ENCODE measurements at regions not wholly inside any gene's neighbourhood (a gene's known extent, or its start where the extent isn't known, plus 50 kb on each side); places are given as distances from the start of the nearest gene placed in this dataset.

- no peaks in the 10 kb centered on the region for H3K36me3 ChIP-seq (ENCODE audit: control insufficient read depth in 2 of 2, insufficient read depth in 2 of 2, low read length in 2 of 2)
- no peak overlapping the region for H3K9ac ChIP-seq (ENCODE audit: low read depth in 1 of 2, low read length in 2 of 2)
- H3K27ac ChIP-seq (ENCODE audit: low read depth in 2 of 2, low read length in 2 of 2) = no peak overlapping the region
- H3K9me3 ChIP-seq (ENCODE audit: control insufficient read depth in 2 of 2, low read length in 2 of 2) = no peaks in the 10 kb centered on the region
- no peaks in the 10 kb centered on the region for H3K4me1 ChIP-seq (ENCODE audit: control insufficient read depth in 2 of 2, insufficient read depth in 2 of 2, low read length in 2 of 2)
- H3K4me3 ChIP-seq (ENCODE audit: low read length in 2 of 2) = no peak overlapping the region
- H3K27me3 ChIP-seq (ENCODE audit: control insufficient read depth in 2 of 2, insufficient read depth in 2 of 2, low read length in 2 of 2) = no peaks in the 10 kb centered on the region
These were observed 117.0 kb downstream of the CBLL2 start for GRCh38 chrX:22389556-22390179.

GRCh38 chrX:22392133-22392948, 119.6 kb downstream of the CBLL2 start:
- H3K27ac ChIP-seq (ENCODE audit: low read depth in 2 of 2, low read length in 2 of 2) = no peak overlapping the region
- H3K4me3 ChIP-seq (ENCODE audit: low read length in 2 of 2) = no peak overlapping the region

DNA sequence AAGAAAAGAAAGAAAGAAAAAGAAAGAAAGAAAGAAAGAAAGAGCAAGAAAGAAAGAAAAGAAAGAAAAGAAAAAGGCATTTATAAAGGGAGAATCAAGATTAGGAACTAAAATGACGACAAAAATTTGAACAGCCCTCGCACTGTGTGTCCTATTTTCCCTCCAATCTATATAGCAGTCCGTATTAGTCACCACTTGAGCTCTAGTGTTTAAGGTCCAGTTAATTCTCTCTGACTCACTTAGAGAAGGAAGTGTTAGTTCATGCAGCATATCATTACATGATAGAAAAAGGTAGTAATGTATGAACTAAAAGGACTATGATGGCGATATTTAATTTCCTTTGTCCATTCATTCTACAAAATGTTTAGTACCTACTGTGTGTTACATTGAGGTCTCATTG, 122.7 kb downstream of the CBLL2 start:
- no peaks in the 10 kb centered on the region for H3K4me1 ChIP-seq (ENCODE audit: control insufficient read depth in 2 of 2, insufficient read depth in 2 of 2, low read length in 2 of 2)
- no peaks in the 10 kb centered on the region for H3K27me3 ChIP-seq (ENCODE audit: control insufficient read depth in 2 of 2, insufficient read depth in 2 of 2, low read length in 2 of 2)
- H3K27ac ChIP-seq (ENCODE audit: low read depth in 2 of 2, low read length in 2 of 2) = no peak overlapping the region
- no peak overlapping the region for H3K9ac ChIP-seq (ENCODE audit: low read depth in 1 of 2, low read length in 2 of 2)
- no peak overlapping the region for H3K4me3 ChIP-seq (ENCODE audit: low read length in 2 of 2)
- no peaks in the 10 kb centered on the region for H3K36me3 ChIP-seq (ENCODE audit: control insufficient read depth in 2 of 2, insufficient read depth in 2 of 2, low read length in 2 of 2)
- no peaks in the 10 kb centered on the region for H3K9me3 ChIP-seq (ENCODE audit: control insufficient read depth in 2 of 2, low read length in 2 of 2)

More at GRCh38 chrX:22392133-22392948, 119.6 kb downstream of the CBLL2 start:
- H3K4me1 ChIP-seq (ENCODE audit: control insufficient read depth in 2 of 2, insufficient read depth in 2 of 2, low read length in 2 of 2) = no peaks in the 10 kb centered on the region
- no peaks in the 10 kb centered on the region for H3K27me3 ChIP-seq (ENCODE audit: control insufficient read depth in 2 of 2, insufficient read depth in 2 of 2, low read length in 2 of 2)
- H3K9me3 ChIP-seq (ENCODE audit: control insufficient read depth in 2 of 2, low read length in 2 of 2) = no peaks in the 10 kb centered on the region
- no peaks in the 10 kb centered on the region for H3K36me3 ChIP-seq (ENCODE audit: control insufficient read depth in 2 of 2, insufficient read depth in 2 of 2, low read length in 2 of 2)
- no peak overlapping the region for H3K9ac ChIP-seq (ENCODE audit: low read depth in 1 of 2, low read length in 2 of 2)

- Histone ChIP-seq H3K27me3 (ENCODE audit: control insufficient read depth in 2 of 2, insufficient read depth in 2 of 2, low read length in 2 of 2) (no peaks in the 10 kb centered on the region), H3K9me3 (ENCODE audit: control insufficient read depth in 2 of 2, low read length in 2 of 2) (no peaks in the 10 kb centered on the region), H3K36me3 (ENCODE audit: control insufficient read depth in 2 of 2, insufficient read depth in 2 of 2, low read length in 2 of 2) (no peaks in the 10 kb centered on the region), H3K4me3 (ENCODE audit: low read length in 2 of 2) (no peak overlapping the region), H3K4me1 (ENCODE audit: control insufficient read depth in 2 of 2, insufficient read depth in 2 of 2, low read length in 2 of 2) (no peaks in the 10 kb centered on the region), H3K27ac (ENCODE audit: low read depth in 2 of 2, low read length in 2 of 2) (no peak overlapping the region), H3K9ac (ENCODE audit: low read depth in 1 of 2, low read length in 2 of 2) (no peak overlapping the region)
These were observed 123.7 kb downstream of the CBLL2 start for GRCh38 chrX:22396408-22396807.

DNA sequence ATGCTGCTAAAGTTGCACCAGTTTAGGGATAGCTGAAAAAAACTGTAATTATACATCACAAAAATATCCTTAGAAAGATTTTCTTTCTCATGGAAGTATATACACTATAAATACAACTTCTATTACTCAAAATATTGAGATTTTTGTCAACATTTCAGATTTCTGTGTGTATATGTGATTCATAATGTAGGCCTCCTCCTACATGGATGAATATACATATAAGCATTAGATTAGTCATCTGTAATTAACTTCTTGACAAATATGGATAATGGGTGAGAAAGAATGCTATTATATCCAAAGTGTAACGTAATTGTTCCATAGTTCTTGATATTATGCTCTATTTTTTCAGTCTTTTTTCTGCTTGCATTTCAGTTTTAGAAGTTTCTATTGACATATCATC, 124.9 kb downstream of the CBLL2 start:
- Histone ChIP-seq H3K27me3 (ENCODE audit: control insufficient read depth in 2 of 2, insufficient read depth in 2 of 2, low read length in 2 of 2) (no peaks in the 10 kb centered on the region), H3K27ac (ENCODE audit: low read depth in 2 of 2, low read length in 2 of 2) (no peak overlapping the region), H3K9me3 (ENCODE audit: control insufficient read depth in 2 of 2, low read length in 2 of 2) (no peaks in the 10 kb centered on the region), H3K4me1 (ENCODE audit: control insufficient read depth in 2 of 2, insufficient read depth in 2 of 2, low read length in 2 of 2) (no peaks in the 10 kb centered on the region), H3K36me3 (ENCODE audit: control insufficient read depth in 2 of 2, insufficient read depth in 2 of 2, low read length in 2 of 2) (no peaks in the 10 kb centered on the region), H3K4me3 (ENCODE audit: low read length in 2 of 2) (no peak overlapping the region), H3K9ac (ENCODE audit: low read depth in 1 of 2, low read length in 2 of 2) (no peak overlapping the region)

DNA sequence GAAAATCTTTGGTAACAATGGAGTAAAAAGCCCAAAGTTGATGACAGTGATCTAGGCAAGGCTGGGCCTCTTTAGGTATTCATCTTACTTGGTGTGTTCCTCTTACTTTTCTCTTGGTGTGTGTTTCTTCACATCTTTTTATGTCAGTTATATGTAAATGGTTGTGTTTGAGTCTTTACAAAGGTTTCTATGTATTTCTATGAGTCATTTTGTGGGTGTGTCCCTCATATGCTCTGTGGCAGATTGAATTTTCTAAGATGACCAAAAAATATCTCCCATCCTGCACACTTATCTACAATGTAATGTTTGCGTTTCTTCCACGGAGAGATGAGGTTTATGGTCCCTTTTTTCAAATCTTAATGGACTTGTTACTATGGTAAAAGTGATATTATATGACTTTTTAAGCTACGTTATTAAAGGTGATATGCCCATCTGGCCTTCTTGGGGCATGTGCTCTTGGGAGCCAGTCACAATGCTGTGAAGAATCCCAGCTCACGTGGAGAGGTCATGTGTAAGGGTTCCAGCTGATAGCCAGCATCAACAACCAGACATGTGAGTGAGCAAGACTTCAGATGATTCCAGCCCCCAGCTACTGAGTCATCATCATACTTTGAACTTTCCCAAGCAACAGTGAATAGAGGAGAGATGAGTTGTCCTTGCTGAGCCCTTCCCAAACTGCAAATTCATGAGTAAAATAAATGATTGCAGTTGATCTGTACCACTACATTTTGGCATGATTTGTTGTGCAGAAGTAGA, 126.9 kb downstream of the CBLL2 start:
- Histone ChIP-seq H3K27ac (ENCODE audit: low read depth in 2 of 2, low read length in 2 of 2) (no peak overlapping the region), H3K4me3 (ENCODE audit: low read length in 2 of 2) (no peak overlapping the region), H3K27me3 (ENCODE audit: control insufficient read depth in 2 of 2, insufficient read depth in 2 of 2, low read length in 2 of 2) (no peaks in the 10 kb centered on the region), H3K4me1 (ENCODE audit: control insufficient read depth in 2 of 2, insufficient read depth in 2 of 2, low read length in 2 of 2) (no peaks in the 10 kb centered on the region), H3K9ac (ENCODE audit: low read depth in 1 of 2, low read length in 2 of 2) (no peak overlapping the region), H3K36me3 (ENCODE audit: control insufficient read depth in 2 of 2, insufficient read depth in 2 of 2, low read length in 2 of 2) (no peaks in the 10 kb centered on the region), H3K9me3 (ENCODE audit: control insufficient read depth in 2 of 2, low read length in 2 of 2) (no peaks in the 10 kb centered on the region)

DNA sequence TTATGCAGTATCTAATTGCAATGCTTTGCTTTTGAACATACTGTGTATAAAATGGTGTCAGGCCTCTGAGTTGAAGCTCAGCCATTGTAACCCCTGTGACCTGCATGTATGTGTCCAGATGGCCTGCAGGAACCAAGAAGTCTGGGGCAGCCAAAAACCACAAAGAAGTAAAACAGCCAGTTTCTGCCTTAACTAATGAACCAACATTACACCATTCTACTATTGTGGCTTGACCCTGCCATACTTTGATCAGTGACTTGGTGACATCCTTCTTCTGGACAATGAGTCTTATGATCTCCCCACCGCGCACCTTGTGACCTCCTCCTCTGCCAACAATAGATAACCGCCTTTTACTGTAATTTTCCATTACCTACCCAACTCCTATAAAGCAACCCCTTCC, 131.6 kb downstream of the CBLL2 start:
- Histone ChIP-seq H3K4me1 (ENCODE audit: control insufficient read depth in 2 of 2, insufficient read depth in 2 of 2, low read length in 2 of 2) (no peaks in the 10 kb centered on the region), H3K27me3 (ENCODE audit: control insufficient read depth in 2 of 2, insufficient read depth in 2 of 2, low read length in 2 of 2) (no peaks in the 10 kb centered on the region), H3K4me3 (ENCODE audit: low read length in 2 of 2) (no peak overlapping the region), H3K9me3 (ENCODE audit: control insufficient read depth in 2 of 2, low read length in 2 of 2) (no peaks in the 10 kb centered on the region), H3K36me3 (ENCODE audit: control insufficient read depth in 2 of 2, insufficient read depth in 2 of 2, low read length in 2 of 2) (no peaks in the 10 kb centered on the region), H3K27ac (ENCODE audit: low read depth in 2 of 2, low read length in 2 of 2) (no peak overlapping the region), H3K9ac (ENCODE audit: low read depth in 1 of 2, low read length in 2 of 2) (no peak overlapping the region)

GRCh38 chrX:22406201-22406737, 133.6 kb downstream of the CBLL2 start:
- Histone ChIP-seq H3K9me3 (ENCODE audit: control insufficient read depth in 2 of 2, low read length in 2 of 2) (no peaks in the 10 kb centered on the region), H3K27ac (ENCODE audit: low read depth in 2 of 2, low read length in 2 of 2) (no peak overlapping the region), H3K27me3 (ENCODE audit: control insufficient read depth in 2 of 2, insufficient read depth in 2 of 2, low read length in 2 of 2) (no peaks in the 10 kb centered on the region), H3K4me1 (ENCODE audit: control insufficient read depth in 2 of 2, insufficient read depth in 2 of 2, low read length in 2 of 2) (no peaks in the 10 kb centered on the region), H3K9ac (ENCODE audit: low read depth in 1 of 2, low read length in 2 of 2) (no peak overlapping the region), H3K4me3 (ENCODE audit: low read length in 2 of 2) (no peak overlapping the region), H3K36me3 (ENCODE audit: control insufficient read depth in 2 of 2, insufficient read depth in 2 of 2, low read length in 2 of 2) (no peaks in the 10 kb centered on the region)

DNA sequence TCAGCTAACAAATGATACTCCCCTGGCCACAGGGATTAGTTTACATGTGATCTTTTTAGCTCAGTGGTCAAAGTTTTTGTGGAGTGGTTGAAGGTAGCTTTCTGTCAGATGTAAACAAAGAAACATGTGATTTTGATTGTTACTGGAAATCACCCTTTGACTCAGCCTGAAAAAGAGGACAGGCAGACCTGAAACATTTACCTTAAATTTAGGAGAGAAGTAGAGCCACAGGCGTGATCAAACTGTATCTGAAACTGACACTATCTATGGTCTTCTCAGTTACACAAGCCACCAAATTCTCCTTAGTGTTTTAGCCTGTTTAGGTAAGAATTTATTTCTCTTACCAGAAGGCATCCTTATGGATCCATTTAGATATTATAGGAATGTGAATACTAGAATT, 136.7 kb downstream of the CBLL2 start:
- no peak overlapping the region for H3K9ac ChIP-seq (ENCODE audit: low read depth in 1 of 2, low read length in 2 of 2)
- H3K36me3 ChIP-seq (ENCODE audit: control insufficient read depth in 2 of 2, insufficient read depth in 2 of 2, low read length in 2 of 2) = no peaks in the 10 kb centered on the region
- no peaks in the 10 kb centered on the region for H3K4me1 ChIP-seq (ENCODE audit: control insufficient read depth in 2 of 2, insufficient read depth in 2 of 2, low read length in 2 of 2)
- H3K27me3 ChIP-seq (ENCODE audit: control insufficient read depth in 2 of 2, insufficient read depth in 2 of 2, low read length in 2 of 2) = no peaks in the 10 kb centered on the region
- H3K27ac ChIP-seq (ENCODE audit: low read depth in 2 of 2, low read length in 2 of 2) = no peak overlapping the region
- no peak overlapping the region for H3K4me3 ChIP-seq (ENCODE audit: low read length in 2 of 2)
- H3K9me3 ChIP-seq (ENCODE audit: control insufficient read depth in 2 of 2, low read length in 2 of 2) = no peaks in the 10 kb centered on the region

Data from mucosa of rectum (tissue), 2 donors.